ENCODE measurements at regions not wholly inside any gene's neighbourhood (a gene's known extent, or its start where the extent isn't known, plus 50 kb on each side); places are given as distances from the start of the nearest gene placed in this dataset.

DNA sequence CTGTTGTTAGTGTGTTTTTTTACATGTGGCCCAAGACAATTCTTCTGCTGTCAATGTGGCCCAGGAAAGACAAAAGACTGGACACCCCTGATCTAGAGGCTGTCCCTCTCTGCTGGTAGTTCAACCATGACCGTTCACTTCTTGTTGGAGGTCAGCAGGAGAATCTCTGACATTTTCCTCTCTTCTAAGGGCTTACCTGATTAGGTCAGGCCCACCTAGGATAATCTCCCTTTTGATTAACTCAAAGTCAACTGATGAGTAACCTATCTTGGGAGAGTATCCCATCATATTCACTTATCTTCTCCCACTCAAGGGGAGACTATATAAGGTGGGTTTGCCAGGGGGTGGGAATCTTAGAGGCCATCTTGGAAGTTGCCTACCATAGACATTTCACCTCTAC, 135.2 kb downstream of the BUB3 start:
- DNase-seq (ENCODE audit: low spot score), result no peak
- POLR2A ChIA-PET (ENCODE audit: low non-redundant PET), result no interaction called here
- H3K27ac ChIP-seq, result no peak overlapping the region
- CTCF ChIA-PET, result interaction anchor here (0.6 kb wide), 1 partner anchor 819 kb away, joined by 3 read pairs; no protein-coding TSS in a partner anchor
- TF ChIP-seq, protein P1, sequence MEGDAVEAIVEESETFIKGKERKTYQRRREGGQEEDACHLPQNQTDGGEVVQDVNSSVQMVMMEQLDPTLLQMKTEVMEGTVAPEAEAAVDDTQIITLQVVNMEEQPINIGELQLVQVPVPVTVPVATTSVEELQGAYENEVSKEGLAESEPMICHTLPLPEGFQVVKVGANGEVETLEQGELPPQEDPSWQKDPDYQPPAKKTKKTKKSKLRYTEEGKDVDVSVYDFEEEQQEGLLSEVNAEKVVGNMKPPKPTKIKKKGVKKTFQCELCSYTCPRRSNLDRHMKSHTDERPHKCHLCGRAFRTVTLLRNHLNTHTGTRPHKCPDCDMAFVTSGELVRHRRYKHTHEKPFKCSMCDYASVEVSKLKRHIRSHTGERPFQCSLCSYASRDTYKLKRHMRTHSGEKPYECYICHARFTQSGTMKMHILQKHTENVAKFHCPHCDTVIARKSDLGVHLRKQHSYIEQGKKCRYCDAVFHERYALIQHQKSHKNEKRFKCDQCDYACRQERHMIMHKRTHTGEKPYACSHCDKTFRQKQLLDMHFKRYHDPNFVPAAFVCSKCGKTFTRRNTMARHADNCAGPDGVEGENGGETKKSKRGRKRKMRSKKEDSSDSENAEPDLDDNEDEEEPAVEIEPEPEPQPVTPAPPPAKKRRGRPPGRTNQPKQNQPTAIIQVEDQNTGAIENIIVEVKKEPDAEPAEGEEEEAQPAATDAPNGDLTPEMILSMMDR (conservative IDR thresholded peaks at IDR 0.05; ENCODE audit: low read depth), result no peak

DNA sequence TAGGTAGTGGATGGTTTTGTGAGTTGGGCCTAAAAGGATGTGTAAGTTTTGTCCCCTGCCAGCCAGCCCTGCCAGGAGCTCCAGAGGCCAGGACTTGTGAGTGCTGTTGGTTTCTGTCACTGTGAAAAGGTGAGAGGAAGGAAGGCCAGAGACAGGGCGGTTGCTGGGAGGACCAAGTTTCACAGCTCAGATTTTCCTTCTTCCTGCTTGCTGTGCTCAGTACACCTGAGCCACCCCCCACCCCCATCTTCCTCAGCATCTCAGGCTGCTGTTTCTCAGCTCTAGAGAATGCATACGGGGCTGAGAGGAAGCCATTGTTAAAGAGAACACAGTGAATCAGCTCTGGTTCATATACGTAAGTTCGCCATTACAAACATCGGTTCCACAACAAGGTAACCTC, 139.9 kb downstream of the BUB3 start:
- POLR2A ChIA-PET (ENCODE audit: low non-redundant PET), result no interaction called here
- TF ChIP-seq, protein P1 (conservative IDR thresholded peaks at IDR 0.05; ENCODE audit: low read depth), result no peak

DNA sequence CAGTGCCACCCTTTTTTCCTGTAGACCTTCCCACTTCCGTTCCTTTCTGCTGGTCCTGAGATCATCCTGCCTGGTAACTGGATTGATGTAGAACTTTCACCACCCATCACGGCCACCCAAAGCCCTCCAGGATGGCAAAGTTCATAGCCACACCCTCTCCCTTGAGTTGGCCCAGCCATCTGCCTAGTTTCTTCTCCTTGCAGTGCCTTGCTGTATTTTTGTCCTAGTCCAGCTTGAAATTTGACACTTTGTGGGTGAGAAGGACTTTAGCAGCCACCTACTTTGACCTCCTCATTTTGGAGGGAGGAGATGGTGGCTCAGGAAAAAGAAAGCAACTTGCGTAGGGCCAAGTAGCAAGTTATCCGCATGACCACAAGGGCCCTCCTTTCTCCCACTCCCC, 140.7 kb downstream of the BUB3 start:
- no peak overlapping the region for H3K27ac ChIP-seq
- POLR2A ChIA-PET (ENCODE audit: low non-redundant PET), result no interaction called here
- TF ChIP-seq, protein P1 (conservative IDR thresholded peaks at IDR 0.05; ENCODE audit: low read depth), result no peak
- CTCF ChIA-PET, result no interaction called here
- DNase-seq (ENCODE audit: low spot score), result no peak

More for the DNA sequence above, 139.9 kb downstream of the BUB3 start:
- CTCF ChIA-PET, result interaction anchor here (0.7 kb wide), 1 partner anchor 12 kb away, joined by 5 read pairs; no protein-coding TSS in a partner anchor
- H3K27ac ChIP-seq, result no peak overlapping the region
- no peak for DNase-seq (ENCODE audit: low spot score)

DNA sequence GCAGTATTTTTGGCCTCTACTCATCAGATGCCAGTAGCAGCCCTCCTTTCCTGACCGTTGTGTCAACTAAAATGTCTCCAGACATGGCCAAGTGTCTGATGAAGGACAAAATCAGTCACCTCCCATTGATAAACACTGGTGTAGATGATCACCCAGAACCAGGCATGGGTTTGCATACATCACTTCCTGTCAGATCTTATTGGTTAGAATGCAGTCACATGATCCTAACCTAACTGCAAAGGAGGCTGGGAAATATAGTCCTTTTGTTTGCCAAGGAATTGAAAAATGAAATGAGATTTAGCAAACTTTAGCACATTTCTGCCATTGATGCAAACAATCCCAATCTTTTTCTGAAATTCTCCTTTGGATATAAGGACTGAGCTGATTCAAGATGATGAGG, 141.4 kb downstream of the BUB3 start:
- TF ChIP-seq, protein P1 (conservative IDR thresholded peaks at IDR 0.05; ENCODE audit: low read depth), result no peak
- POLR2A ChIA-PET (ENCODE audit: low non-redundant PET), result no interaction called here
- H3K27ac ChIP-seq, result no peak overlapping the region
- DNase-seq (ENCODE audit: low spot score), result no peak
- CTCF ChIA-PET, result interaction anchor here (0.5 kb wide), 1 partner anchor 112 kb away, joined by 3 read pairs; no protein-coding TSS in a partner anchor

DNA sequence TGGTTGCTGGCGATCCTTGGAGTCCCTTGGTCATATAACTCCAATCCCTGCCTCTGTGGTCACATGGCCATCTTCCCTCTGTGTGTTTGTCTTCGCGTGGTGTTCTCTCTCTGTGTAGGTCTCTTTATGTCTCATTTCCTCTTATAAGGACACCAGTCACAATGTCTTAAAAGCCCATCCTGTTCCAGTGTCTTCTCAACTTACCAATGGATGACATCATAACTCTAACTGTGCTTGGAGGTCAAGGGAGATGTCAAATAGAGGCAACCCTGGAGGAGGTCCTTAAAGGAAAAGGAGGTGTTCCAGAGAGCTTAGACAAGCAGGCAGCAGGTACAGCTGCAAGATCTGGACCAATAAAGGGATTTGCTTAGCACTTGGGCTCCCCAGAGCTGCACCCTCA, 143.0 kb downstream of the BUB3 start:
- TF ChIP-seq, protein P1 (conservative IDR thresholded peaks at IDR 0.05; ENCODE audit: low read depth), result no peak
- no peak for DNase-seq (ENCODE audit: low spot score)
- POLR2A ChIA-PET (ENCODE audit: low non-redundant PET), result no interaction called here
- H3K27ac ChIP-seq, result no peak overlapping the region
- CTCF ChIA-PET, result no interaction called here

DNA sequence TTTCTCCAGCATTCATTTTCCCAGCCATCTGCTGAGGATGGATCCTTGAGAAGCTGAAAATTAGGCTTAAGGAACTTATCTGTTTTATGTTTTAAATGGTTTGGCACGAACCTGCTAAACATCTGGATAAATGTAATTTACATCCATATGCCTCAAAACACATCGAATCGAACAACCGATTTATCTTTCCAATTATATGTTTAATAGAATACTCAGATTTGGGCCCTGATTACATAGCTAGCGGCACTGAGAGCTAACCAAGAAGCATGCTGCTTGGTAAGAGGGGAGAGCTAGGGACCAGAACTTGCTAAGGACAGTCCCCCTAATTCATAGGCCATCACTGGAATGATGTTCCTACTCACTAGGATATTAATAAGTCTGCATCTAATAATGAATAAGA, 144.4 kb downstream of the BUB3 start:
- no peak overlapping the region for H3K27ac ChIP-seq
- ChIA-PET POLR2A (ENCODE audit: low non-redundant PET) (no interaction called here), CTCF (no interaction called here)
- TF ChIP-seq, protein P1 (conservative IDR thresholded peaks at IDR 0.05; ENCODE audit: low read depth), result no peak
- no peak for DNase-seq (ENCODE audit: low spot score)

DNA sequence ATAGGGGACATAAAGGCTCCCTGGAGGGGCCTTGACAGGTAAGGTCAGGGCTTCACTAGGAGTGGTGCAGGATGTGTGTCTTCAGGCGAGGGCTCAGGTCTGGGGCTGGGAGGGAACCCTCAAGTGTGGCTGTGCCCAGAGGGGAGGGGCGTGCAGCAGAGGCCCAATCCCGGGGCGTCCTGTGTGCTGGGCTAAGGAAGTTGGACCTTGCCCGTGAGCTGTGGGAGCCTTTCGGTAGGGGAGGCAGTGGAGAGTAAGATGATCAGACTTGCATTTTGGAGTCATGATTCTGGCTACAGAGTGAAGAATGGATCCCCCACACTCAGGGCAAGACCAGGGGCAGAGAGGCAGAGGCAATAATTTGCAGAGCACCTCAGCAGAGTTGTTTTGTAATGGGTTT, 145.4 kb downstream of the BUB3 start:
- no peak for DNase-seq (ENCODE audit: low spot score)
- no peak overlapping the region for H3K27ac ChIP-seq
- ChIA-PET POLR2A (ENCODE audit: low non-redundant PET) (no interaction called here), CTCF (no interaction called here)
- TF ChIP-seq, protein P1 (conservative IDR thresholded peaks at IDR 0.05; ENCODE audit: low read depth), result no peak
